Bronchial epithelial cell (primary cell): ENCODE measurements at regions not wholly inside any gene's neighbourhood (a gene's known extent, or its start where the extent isn't known, plus 50 kb on each side); places are given as distances from the start of the nearest gene placed in this dataset.
"Not testable (repeated sequence)": the region's sequence is repeated elsewhere in the genome, so short reads cannot be mapped to it uniquely, and the experiment has no call there.

Experiments
- DNase-seq: peaks from one replicate; pipeline ENCODE4 v3.0.0-alpha.2; 2010; ENCODE audit warnings: low read depth
- FAIRE-seq: peaks from 2 replicates; lab custom pipeline; 2011; peaks lifted over from hg19 to GRCh38; lab: Jason Lieb, UNC
- H3K27me3 ChIP-seq: 2 replicates; pipeline ENCODE4 v1.5.1; 2011; ENCODE audit warnings: low read length; ENCODE audit not compliant: control insufficient read depth, insufficient read depth
- H3K36me3 ChIP-seq: 2 replicates; pipeline ENCODE4 v1.5.1; 2011; ENCODE audit warnings: low read length; ENCODE audit not compliant: control insufficient read depth, insufficient read depth
- H3K4me3 ChIP-seq: 2 replicates; pipeline ENCODE4 v1.5.1; 2011; ENCODE audit warnings: mild to moderate bottlenecking, low read depth, low read length, control low read depth
- TF ChIP-seq, protein P1 (sequence below): IDR thresholded peaks from 2 replicates; pipeline ENCODE4 v1.5.1; 2011; ENCODE audit warnings: mild to moderate bottlenecking, moderate library complexity, low read length, control low read depth, inconsistent platforms; ENCODE audit not compliant: insufficient read depth, severe bottlenecking

DNA sequence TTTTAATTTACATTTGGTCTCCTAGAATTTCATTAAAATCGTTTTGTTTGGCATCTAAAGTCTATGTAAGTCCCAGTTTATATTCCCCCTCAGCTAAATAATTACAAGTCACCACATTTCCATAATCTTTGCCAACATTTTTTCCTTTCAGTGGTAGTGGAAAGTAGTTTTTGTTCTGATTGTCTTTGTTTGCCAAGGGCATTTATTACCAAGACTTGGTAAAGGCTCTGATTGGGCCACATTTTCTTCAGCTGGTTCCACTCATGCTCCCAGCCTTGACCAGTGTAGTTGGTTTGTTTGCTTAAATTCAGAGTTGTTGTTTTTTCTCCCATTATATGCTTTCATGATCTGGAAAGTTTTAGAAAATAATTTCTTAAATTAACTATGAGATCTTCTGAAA lies 153.4 kb upstream of the MME start:
- H3K4me3 ChIP-seq: no peak overlapping the region
- TF ChIP-seq, protein P1, sequence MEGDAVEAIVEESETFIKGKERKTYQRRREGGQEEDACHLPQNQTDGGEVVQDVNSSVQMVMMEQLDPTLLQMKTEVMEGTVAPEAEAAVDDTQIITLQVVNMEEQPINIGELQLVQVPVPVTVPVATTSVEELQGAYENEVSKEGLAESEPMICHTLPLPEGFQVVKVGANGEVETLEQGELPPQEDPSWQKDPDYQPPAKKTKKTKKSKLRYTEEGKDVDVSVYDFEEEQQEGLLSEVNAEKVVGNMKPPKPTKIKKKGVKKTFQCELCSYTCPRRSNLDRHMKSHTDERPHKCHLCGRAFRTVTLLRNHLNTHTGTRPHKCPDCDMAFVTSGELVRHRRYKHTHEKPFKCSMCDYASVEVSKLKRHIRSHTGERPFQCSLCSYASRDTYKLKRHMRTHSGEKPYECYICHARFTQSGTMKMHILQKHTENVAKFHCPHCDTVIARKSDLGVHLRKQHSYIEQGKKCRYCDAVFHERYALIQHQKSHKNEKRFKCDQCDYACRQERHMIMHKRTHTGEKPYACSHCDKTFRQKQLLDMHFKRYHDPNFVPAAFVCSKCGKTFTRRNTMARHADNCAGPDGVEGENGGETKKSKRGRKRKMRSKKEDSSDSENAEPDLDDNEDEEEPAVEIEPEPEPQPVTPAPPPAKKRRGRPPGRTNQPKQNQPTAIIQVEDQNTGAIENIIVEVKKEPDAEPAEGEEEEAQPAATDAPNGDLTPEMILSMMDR: no peak
- FAIRE-seq (no peak), DNase-seq (no peak)
- H3K27me3 ChIP-seq: no peaks in the 10 kb centered on the region
- no peaks in the 10 kb centered on the region for H3K36me3 ChIP-seq

DNA sequence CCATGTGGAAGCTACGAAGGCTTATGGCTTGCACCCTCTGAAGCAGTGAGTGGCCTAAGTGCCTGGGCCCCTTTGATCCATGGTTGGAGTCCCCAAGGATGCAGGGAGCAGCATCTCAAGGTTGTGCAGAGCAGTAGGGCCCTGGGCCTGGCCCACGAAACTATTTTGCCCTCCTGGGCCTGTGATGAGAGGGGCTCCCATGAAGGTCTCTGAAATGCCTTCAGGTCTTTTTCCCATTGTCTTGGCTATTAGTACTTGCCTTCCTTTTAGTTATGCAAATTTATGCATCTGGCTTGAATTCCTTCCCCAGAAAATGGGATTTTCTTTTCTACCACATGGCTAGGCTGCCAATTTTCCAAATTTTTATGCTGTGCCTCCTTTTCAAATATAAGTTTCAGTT lies 158.8 kb upstream of the MME start:
- H3K4me3 ChIP-seq: no peak overlapping the region
- no peaks in the 10 kb centered on the region for H3K36me3 ChIP-seq
- H3K27me3 ChIP-seq: no peaks in the 10 kb centered on the region
- DNase-seq (no peak), FAIRE-seq (no peak)
- TF ChIP-seq, protein P1: no peak

DNA sequence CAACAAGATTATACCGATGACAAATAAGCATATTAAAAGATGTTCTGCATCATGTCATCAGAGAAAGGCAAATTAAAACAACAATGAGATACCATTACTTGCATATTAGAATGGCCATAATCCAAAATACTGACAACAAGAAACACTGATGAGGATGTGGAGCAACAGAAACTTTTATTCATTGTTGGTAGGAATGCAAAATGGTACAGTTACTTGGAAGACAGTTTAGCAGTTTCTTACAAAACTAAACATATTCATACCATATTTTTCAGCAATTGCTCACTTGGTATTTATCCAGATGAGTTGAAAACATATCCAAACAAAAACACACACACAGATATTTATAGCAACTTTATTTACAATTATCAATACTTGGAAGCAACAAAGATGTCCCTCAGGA lies 160.9 kb upstream of the MME start:
- no peaks in the 10 kb centered on the region for H3K36me3 ChIP-seq
- H3K27me3 ChIP-seq: no peaks in the 10 kb centered on the region
- DNase-seq (no peak), FAIRE-seq (no peak)
- no peak overlapping the region for H3K4me3 ChIP-seq
- TF ChIP-seq, protein P1: no peak

DNA sequence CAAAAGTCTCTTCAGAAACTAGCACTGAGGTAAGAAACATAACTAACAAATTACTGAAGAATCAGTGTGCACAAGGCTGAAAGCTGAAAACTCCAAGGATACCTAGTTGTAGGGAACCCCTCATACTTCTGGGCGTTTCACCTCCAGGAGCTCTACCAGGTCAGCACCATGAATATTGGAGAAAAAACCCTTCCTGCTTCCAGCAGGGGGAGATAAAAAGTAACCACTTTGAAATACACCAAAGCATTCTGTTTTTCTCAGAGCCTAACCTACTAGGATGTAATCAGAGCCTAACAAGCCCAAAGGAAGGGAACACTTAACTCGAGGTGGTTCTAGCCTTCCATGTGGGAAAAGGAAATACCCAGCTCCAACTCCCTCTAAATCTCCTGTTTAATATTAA lies 175.8 kb upstream of the MME start:
- H3K27me3 ChIP-seq: no peaks in the 10 kb centered on the region
- no peak overlapping the region for H3K4me3 ChIP-seq
- H3K36me3 ChIP-seq: no peaks in the 10 kb centered on the region
- no peak for FAIRE-seq
- peak; percentile 39 for DNase-seq
- TF ChIP-seq, protein P1: peak; percentile 38

DNA sequence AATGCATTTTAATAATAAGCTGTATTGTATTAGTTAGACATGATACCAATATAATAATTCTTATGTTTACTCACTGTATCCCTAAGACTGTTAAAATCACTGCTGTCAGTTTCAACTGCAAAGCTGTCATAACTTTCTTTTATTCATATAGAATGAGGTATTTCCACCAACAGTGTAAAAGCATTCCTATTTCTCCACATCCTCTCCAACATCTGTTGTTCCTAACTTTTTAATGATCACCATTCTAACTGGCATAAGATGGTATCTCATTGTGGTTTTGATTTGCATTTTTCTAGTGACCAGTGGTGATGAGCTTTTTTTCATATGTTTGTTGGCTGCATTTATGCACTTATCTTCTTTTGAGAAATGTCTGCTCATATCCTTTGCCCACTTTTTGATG lies 177.6 kb upstream of the MME start:
- not testable (repeated sequence) for H3K27me3 ChIP-seq, H3K36me3 ChIP-seq, H3K4me3 ChIP-seq, DNase-seq, FAIRE-seq

DNA sequence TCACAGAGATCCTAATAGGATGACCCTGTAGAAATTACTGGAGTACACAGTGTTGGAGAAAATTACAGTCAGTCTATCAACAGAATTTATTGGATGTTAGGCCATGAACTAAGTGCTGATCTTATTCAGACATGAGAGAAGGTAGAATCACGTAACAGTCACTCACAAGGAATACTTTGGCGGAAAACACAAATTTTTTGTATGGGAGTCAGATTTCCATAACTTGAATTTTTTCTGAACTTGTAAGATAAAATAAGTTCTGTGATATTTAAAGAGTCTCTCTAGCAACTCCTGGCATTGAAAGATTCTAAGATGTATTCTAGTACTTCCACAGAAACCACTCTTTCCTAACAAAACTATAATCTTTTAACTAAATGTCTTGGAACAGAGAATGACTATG lies 178.8 kb upstream of the MME start:
- TF ChIP-seq, protein P1: no peak
- Histone ChIP-seq H3K36me3 (no peaks in the 10 kb centered on the region), H3K4me3 (no peak overlapping the region), H3K27me3 (no peaks in the 10 kb centered on the region)
- FAIRE-seq: no peak
- DNase-seq: no peak
